AG09309 (cell line): ENCODE measurements at regions not wholly inside any gene's neighbourhood (a gene's known extent, or its start where the extent isn't known, plus 50 kb on each side); places are given as distances from the start of the nearest gene placed in this dataset.

Experiments used
- DNase-seq: peaks from one replicate; pipeline ENCODE4 v3.0.0-alpha.2; 2010; ENCODE audit warnings: low read depth
- H3K4me3 ChIP-seq: 2 replicates; pipeline ENCODE4 v1.5.1; 2011; ENCODE audit warnings: mild to moderate bottlenecking, low read depth, low read length, moderate library complexity; ENCODE audit not compliant: control insufficient read depth
- TF ChIP-seq, protein P1 (sequence below): IDR thresholded peaks from 2 replicates; pipeline ENCODE4 v1.5.1; 2011; ENCODE audit warnings: mild to moderate bottlenecking, low read depth, low read length, inconsistent platforms; ENCODE audit not compliant: insufficient read depth, control insufficient read depth; ENCODE audit errors: missing control alignments

DNA sequence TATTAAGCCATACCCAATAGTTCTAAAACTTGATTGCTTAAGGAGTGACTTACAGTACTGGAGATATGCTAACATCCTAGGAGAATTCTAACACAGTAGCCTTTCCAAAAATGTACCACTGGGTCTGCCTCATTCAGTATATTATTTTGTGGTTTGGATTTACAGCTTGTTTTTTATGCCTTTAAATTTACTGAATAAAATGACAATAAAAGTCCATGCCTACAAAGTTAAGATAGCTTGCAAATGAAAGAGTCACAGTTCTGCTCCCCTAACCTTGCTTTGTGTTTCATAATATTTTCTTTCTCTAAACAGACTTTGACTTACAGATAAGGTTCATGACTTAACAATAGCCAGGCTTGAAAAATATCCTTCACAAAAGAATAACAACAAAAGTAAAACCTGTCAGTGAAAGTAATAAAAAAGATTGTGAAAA lies 951.1 kb upstream of the NUDT12 start:
- TF ChIP-seq, protein P1, sequence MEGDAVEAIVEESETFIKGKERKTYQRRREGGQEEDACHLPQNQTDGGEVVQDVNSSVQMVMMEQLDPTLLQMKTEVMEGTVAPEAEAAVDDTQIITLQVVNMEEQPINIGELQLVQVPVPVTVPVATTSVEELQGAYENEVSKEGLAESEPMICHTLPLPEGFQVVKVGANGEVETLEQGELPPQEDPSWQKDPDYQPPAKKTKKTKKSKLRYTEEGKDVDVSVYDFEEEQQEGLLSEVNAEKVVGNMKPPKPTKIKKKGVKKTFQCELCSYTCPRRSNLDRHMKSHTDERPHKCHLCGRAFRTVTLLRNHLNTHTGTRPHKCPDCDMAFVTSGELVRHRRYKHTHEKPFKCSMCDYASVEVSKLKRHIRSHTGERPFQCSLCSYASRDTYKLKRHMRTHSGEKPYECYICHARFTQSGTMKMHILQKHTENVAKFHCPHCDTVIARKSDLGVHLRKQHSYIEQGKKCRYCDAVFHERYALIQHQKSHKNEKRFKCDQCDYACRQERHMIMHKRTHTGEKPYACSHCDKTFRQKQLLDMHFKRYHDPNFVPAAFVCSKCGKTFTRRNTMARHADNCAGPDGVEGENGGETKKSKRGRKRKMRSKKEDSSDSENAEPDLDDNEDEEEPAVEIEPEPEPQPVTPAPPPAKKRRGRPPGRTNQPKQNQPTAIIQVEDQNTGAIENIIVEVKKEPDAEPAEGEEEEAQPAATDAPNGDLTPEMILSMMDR = no peak
- no peak overlapping the region for H3K4me3 ChIP-seq
- DNase-seq = no peak

DNA sequence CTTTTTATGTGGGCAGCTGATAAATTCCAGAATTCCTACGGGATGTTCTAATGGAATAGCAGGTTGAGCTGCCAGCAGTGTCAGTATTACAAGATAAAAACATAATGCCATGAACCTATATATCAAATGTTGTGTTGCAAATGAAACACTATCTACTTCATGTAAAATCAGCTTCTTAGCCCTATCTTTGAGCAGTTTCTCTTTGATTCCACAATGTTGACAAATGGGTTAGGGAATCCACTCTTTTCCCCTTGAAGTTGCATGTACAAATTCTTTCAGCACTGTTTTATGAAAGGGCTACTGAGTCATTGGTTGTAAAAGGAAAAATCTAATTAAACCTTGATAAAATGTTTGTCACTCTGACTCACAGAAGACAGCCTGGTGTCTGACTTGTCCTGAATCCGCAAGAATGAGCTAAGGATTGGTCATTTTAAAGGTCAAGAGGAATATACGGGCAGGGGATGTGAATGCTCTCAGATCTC lies 950.6 kb upstream of the NUDT12 start:
- TF ChIP-seq, protein P1 = no peak
- no peak overlapping the region for H3K4me3 ChIP-seq
- DNase-seq = no peak

DNA sequence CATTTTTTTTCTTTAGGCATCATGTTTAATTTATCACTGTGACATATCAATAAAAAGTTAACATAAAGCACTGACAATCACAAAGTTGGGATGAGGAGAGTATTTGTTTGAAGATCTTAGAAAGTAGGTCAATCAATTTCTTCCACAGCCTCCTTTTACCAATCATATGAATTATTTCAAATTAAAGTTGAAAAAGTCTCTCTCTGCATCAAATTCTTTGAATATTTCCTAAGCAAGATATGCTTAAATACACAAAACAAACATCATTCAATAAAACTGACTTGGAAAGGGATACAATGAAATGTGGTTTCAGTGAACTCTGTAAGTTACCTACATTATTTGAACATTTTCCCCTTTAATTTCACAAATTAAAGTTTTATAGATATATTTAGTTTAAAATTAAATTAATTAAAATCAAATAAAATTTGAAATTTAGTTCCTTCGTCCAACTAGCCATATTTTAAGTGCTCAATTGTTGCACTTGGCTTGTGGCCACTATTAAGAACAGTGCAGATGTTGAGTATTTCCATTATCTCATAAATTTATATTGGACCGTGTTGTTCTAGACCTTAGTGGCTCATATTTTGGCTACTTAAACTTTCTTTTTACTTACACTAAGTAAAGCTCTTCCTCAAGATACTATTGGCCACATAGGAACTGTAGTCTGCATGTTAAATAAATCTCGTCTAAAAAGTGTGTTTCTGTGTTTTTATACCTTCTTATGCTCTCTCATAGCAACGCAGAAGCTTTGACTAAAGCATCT lies 949.7 kb upstream of the NUDT12 start:
- TF ChIP-seq, protein P1 = no peak
- no peak overlapping the region for H3K4me3 ChIP-seq
- no peak for DNase-seq

DNA sequence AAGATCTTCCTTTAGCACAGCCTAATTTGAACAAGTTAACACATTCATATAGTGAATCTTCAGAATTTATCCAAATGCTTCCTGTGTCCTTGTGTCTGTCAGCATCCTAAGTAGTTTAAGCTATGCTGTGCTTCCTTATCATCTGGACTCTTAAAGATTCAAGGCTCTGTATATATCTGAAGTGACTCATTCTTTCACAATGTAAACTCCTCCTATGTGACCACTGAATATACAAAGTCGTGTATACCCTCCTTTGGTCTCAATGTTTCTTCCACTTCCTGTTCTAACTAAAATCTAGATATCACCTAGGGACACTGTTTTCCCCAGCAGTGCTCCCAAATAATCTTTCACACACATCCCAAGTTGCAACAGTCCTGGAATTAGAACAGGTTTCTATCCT lies 935.7 kb upstream of the NUDT12 start:
- no peak overlapping the region for H3K4me3 ChIP-seq
- TF ChIP-seq, protein P1 = no peak
- DNase-seq = no peak

DNA sequence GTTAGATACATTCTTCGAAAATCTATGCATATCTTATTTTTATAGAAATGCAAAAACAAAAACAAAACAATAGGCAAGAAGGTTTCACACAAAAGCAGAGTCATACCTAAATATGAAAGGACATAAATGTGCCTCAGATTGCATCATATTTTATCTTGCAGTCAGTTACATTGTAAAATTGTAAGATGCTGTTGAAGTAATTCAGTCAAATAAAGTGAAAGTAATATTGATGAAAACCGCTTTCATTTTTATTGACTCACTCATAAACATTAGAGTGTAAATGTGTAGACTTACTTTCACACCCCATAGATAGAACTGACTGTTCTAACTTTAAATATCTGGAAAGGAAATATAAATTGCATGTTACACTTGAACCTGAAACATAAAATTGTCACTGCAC lies 931.5 kb upstream of the NUDT12 start:
- DNase-seq = no peak
- no peak overlapping the region for H3K4me3 ChIP-seq
- TF ChIP-seq, protein P1 = no peak

DNA sequence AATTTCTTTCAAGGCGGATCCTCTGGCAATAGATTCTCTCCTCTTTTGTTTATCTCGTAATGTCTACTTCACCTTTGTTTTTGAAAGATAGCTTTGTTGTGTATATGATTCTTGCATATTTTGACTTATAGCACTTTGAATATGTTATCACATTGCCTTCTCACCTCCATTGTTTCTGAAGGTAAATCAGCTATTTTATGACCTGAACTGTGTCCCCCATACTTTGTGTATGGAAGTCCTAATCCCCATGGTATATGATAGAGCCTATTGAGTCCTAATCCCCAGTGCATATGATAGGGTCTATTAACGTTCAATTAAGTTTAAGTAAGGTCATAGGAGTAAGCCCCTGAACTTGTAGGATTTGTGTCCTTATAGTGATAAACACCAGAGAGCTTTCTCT lies 910.2 kb upstream of the NUDT12 start:
- no peak for DNase-seq
- TF ChIP-seq, protein P1 = no peak
- H3K4me3 ChIP-seq = no peak overlapping the region

DNA sequence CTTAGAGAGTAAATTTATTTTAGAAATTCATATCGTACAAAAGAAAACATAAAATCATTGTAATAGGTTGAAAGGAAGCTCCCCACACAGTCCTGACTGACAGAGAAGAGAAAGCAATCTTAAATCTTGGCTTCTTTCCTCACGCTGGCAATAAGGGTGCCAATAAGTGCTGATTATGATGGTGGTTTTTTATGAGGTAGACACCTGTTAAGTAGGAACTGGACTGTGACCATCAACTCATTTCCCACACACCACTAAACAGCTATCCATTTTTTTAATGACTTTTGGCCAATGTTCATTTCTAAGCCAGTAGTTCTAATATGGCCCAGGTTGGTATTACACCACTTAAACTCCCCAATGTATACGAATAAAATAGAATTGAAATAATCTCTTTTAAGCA lies 893.5 kb upstream of the NUDT12 start:
- TF ChIP-seq, protein P1 = no peak
- no peak for DNase-seq
- no peak overlapping the region for H3K4me3 ChIP-seq
